Esophagus muscularis mucosa (tissue), 4 donors: ENCODE measurements at regions not wholly inside any gene's neighbourhood (a gene's known extent, or its start where the extent isn't known, plus 50 kb on each side); places are given as distances from the start of the nearest gene placed in this dataset.

Experiments
- DNase-seq: peaks from one replicate; pipeline ENCODE4 v3.0.0-alpha.2; 2017; ENCODE audit errors: extremely low spot score
- H3K27ac ChIP-seq, 4 donors: fragments of 200-600 bp; sonication (generic); replicated peaks in 1 of 4; 1 replicate in 3 of 4; 2 replicates in 1 of 4; pipeline ENCODE4 v1.5.1; 2016 to 2019; ENCODE audit warnings: mild to moderate bottlenecking in 1 of 4
- H3K27me3 ChIP-seq, 4 donors: fragments of 200-600 bp; sonication (generic); one replicate each; pipeline versions ENCODE4 v1.5.1 to v1.6.0; 2016 to 2019
- H3K36me3 ChIP-seq, 4 donors: fragments of 200-600 bp; sonication (generic); one replicate each; pipeline ENCODE4 v1.5.1; 2016 to 2019
- H3K4me1 ChIP-seq, 4 donors: fragments of 200-600 bp; sonication (generic); one replicate each; pipeline ENCODE4 v1.5.1; 2016 to 2019
- H3K4me3 ChIP-seq, 4 donors: fragments of 200-600 bp; sonication (generic); 1 replicate in 2 of 4; 2 replicates in 2 of 4; pipeline ENCODE4 v1.5.1; 2016 to 2019; ENCODE audit warnings: mild to moderate bottlenecking in 4 of 4, moderate library complexity in 1 of 4
- H3K9me3 ChIP-seq, 4 donors: fragments of 200-600 bp; sonication (generic); 1 replicate in 3 of 4; 2 replicates in 1 of 4; pipeline ENCODE4 v1.5.1; 2016 to 2019
- CTCF ChIP-seq, 3 experiments: fragments of 200-600 bp in 2 of 3; fragments of 450-650 bp in 1 of 3; sonication (generic) in 2 of 3; IDR thresholded peaks; one replicate each; pipeline ENCODE4 v1.5.1; 2017 to 2019; ENCODE audit warnings: antibody characterized with exemption in 3 of 3, mild to moderate bottlenecking in 2 of 3, moderate library complexity in 1 of 3
- EP300 ChIP-seq: sonication (generic); formaldehyde crosslinking; IDR thresholded peaks from one replicate; pipeline ENCODE4 v1.6.1; 2017; ENCODE audit warnings: antibody characterized with exemption
- POLR2A ChIP-seq: fragments of 450-650 bp; IDR thresholded peaks from one replicate; pipeline ENCODE4 v1.6.1; 2017; ENCODE audit warnings: antibody characterized with exemption, moderate library complexity, mild to moderate bottlenecking, low read depth
- POLR2AphosphoS5 ChIP-seq, 2 donors: sonication (generic); formaldehyde crosslinking; IDR thresholded peaks; one replicate each; pipeline ENCODE4 v1.6.1; 2017; ENCODE audit warnings: antibody characterized with exemption in 2 of 2
- WGBS: methylation state at CpG from one replicate; pipeline ENCODE4 v1.1.5; 2018; 5-methylcytosine and 5-hydroxymethylcytosine counted together
- intact Hi-C: fragments of 100-400 bp; cut with DNase I; formaldehyde crosslinking; loops from one replicate; pipeline ENCODE4 v1.15.1; 2023

GRCh38 chrX:38879631-38880220 is 78.5 kb downstream of the MID1IP1 start:
- no peak overlapping the region for H3K27ac ChIP-seq
- intact Hi-C loops = no loop called here
- 59% methylated on average over 4 of the region's 4 CpGs for WGBS
- DNase-seq = no peak
- no peaks in the 10 kb centered on the region for H3K9me3 ChIP-seq
- no peaks in the 10 kb centered on the region for H3K36me3 ChIP-seq
- H3K27me3 ChIP-seq = no peaks in the 10 kb centered on the region
- TF ChIP-seq POLR2A (no peak), POLR2AphosphoS5 (IDR thresholded peaks at IDR 0.05) (no peak), CTCF (IDR thresholded peaks at IDR 0.05) (no peak), EP300 (no peak)
- peaks cover 0 to 8% (median 1%) of the 10 kb centered on the region in 4 donors for H3K4me1 ChIP-seq
- no peak overlapping the region for H3K4me3 ChIP-seq

GRCh38 chrX:38880296-38880854 is 79.1 kb downstream of the MID1IP1 start:
- H3K4me3 ChIP-seq = no peak overlapping the region
- H3K9me3 ChIP-seq = no peaks in the 10 kb centered on the region
- no peaks in the 10 kb centered on the region for H3K36me3 ChIP-seq
- intact Hi-C loops = no loop called here
- TF ChIP-seq CTCF (IDR thresholded peaks at IDR 0.05) (no peak), EP300 (no peak), POLR2A (no peak), POLR2AphosphoS5 (IDR thresholded peaks at IDR 0.05) (no peak)
- H3K4me1 ChIP-seq = peaks cover 0 to 8% (median 1%) of the 10 kb centered on the region in 4 donors
- 43% methylated on average over 3 of the region's 3 CpGs for WGBS
- DNase-seq = no peak
- no peak overlapping the region for H3K27ac ChIP-seq
- no peaks in the 10 kb centered on the region for H3K27me3 ChIP-seq

- Histone ChIP-seq H3K4me1 (peaks cover 0 to 8% (median 1%) of the 10 kb centered on the region in 4 donors), H3K9me3 (no peaks in the 10 kb centered on the region), H3K36me3 (no peaks in the 10 kb centered on the region), H3K27ac (no peak overlapping the region), H3K27me3 (no peaks in the 10 kb centered on the region), H3K4me3 (no peak overlapping the region)
- intact Hi-C loops = no loop called here
- 61% methylated on average over 2 of the region's 2 CpGs for WGBS
- TF ChIP-seq POLR2A = no peak
- TF ChIP-seq POLR2AphosphoS5 (IDR thresholded peaks at IDR 0.05) = no peak
- TF ChIP-seq EP300 = no peak
- TF ChIP-seq CTCF (IDR thresholded peaks at IDR 0.05) = no peak
- DNase-seq = no peak
Observed at GRCh38 chrX:38881066-38881465, 79.8 kb downstream of the MID1IP1 start.

GRCh38 chrX:38881727-38882126 is 80.5 kb downstream of the MID1IP1 start:
- TF ChIP-seq CTCF (IDR thresholded peaks at IDR 0.05) = no peak
- TF ChIP-seq POLR2AphosphoS5 (IDR thresholded peaks at IDR 0.05) = no peak
- intact Hi-C loops = no loop called here
- 69% methylated on average over 4 of the region's 4 CpGs for WGBS
- Histone ChIP-seq H3K4me1 (peaks cover 0 to 8% (median 1%) of the 10 kb centered on the region in 4 donors), H3K27ac (no peak overlapping the region), H3K27me3 (no peaks in the 10 kb centered on the region), H3K36me3 (no peaks in the 10 kb centered on the region), H3K9me3 (no peaks in the 10 kb centered on the region), H3K4me3 (no peak overlapping the region)
- no peak for DNase-seq
